Pancreas (tissue), 10 donors: ENCODE measurements at regions not wholly inside any gene's neighbourhood (a gene's known extent, or its start where the extent isn't known, plus 50 kb on each side); places are given as distances from the start of the nearest gene placed in this dataset.

Source experiments
- ATAC-seq, 4 donors: fragments of 200-7000 bp; cut with Tn5 transposase; one replicate each; pipeline versions ENCODE4 v1.8.0 to v1.9.1; 2020; ENCODE audit warnings: mild to moderate bottlenecking in 4 of 4, moderate library complexity in 4 of 4
- DNase-seq, 6 donors: peaks; one replicate each; pipeline ENCODE4 v3.0.0-alpha.2; 2020
- FAIRE-seq: peaks from 2 replicates; lab custom pipeline; 2012; peaks lifted over from hg19 to GRCh38; lab: Jason Lieb, UNC
- H3K27ac ChIP-seq, 4 donors: fragments of 200-600 bp; sonication (generic); 1 replicate in 3 of 4; 2 replicates in 1 of 4; pipeline versions ENCODE4 v1.5.0 to v1.8.0; 2020
- H3K27me3 ChIP-seq, 4 donors: fragments of 200-600 bp; one replicate each; pipeline ENCODE4 v1.8.0; 2021
- H3K36me3 ChIP-seq, 3 donors: fragments of 200-600 bp; sonication (generic) in 1 of 3; one replicate each; pipeline versions ENCODE4 v1.5.0 to v1.8.0; 2020 to 2021
- H3K4me1 ChIP-seq, 3 donors: fragments of 200-600 bp; one replicate each; pipeline ENCODE4 v1.8.0; 2021
- H3K4me3 ChIP-seq, 4 donors: fragments of 200-600 bp; sonication (generic) in 2 of 4; one replicate each; pipeline versions ENCODE4 v1.5.0 to v1.8.0; 2020 to 2021
- H3K9me3 ChIP-seq, 4 donors: fragments of 200-600 bp; one replicate each; pipeline ENCODE4 v1.8.0; 2021
- CTCF ChIP-seq, 4 donors: fragments of 200-600 bp; sonication (generic) in 3 of 4; IDR thresholded peaks; one replicate each; pipeline versions ENCODE4 v1.5.0 to v1.8.0; 2021; ENCODE audit warnings: antibody characterized with exemption in 4 of 4
- WGBS, 2 donors: extraction: QIAGEN DNeasy Blood & Tissue Kit; methylation state at CpG; one replicate each; pipeline ENCODE4 v1.1.7; 2013; 5-methylcytosine and 5-hydroxymethylcytosine counted together
- intact Hi-C, 3 donors: fragments of 100-400 bp; cut with DNase I; formaldehyde crosslinking; loops; one replicate each; pipeline versions ENCODE4 v1.11.1 to v1.14.2; 2022
- donor health status: healthy with polysubstance abuse.
- donor health status: DM: no; HTN: no; CAD: no; lungs with moderate emphysema.
- donor health status: DM: no; HTN: no; CAD: no.
- donor health status: control.
- donor health status: control.
- donor health status: Bipolar disorder and iron deficiency.
- donor health status: DM: yes; HTN: yes; CAD: no.
- donor health status: DM: no; HTN: no; CAD: no.
- donor health status: DM: no; HTN: no; CAD: no.
- donor health status: DM: yes; HTN: yes; CAD: no.

- FAIRE-seq (no peak), ATAC-seq (no peak), DNase-seq (no peak)
- no peaks in the 10 kb centered on the region for H3K27me3 ChIP-seq
- no peak for TF ChIP-seq CTCF (IDR thresholded peaks at IDR 0.05)
- no peaks in the 10 kb centered on the region for H3K36me3 ChIP-seq
- intact Hi-C loops = no loop called here
- H3K4me3 ChIP-seq = no peak overlapping the region
- no peaks in the 10 kb centered on the region for H3K4me1 ChIP-seq
- H3K27ac ChIP-seq = no peak overlapping the region
- WGBS, 2 donors = 33 to 39% methylated on average over 1 of the region's 1 CpG
- no peaks in the 10 kb centered on the region for H3K9me3 ChIP-seq
Observed at GRCh38 chr4:34009951-34010350, 2234.4 kb downstream of the ARAP2 start.

GRCh38 chr4:34010751-34011519 is 2233.4 kb downstream of the ARAP2 start:
- Histone ChIP-seq H3K27ac (no peak overlapping the region), H3K4me3 (no peak overlapping the region), H3K36me3 (no peaks in the 10 kb centered on the region), H3K4me1 (no peaks in the 10 kb centered on the region), H3K9me3 (no peaks in the 10 kb centered on the region), H3K27me3 (no peaks in the 10 kb centered on the region)
- intact Hi-C loops = no loop called here
- FAIRE-seq = no peak
- TF ChIP-seq CTCF (IDR thresholded peaks at IDR 0.05) = no peak
- DNase-seq = no peak
- ATAC-seq = no peak
- WGBS, 2 donors = 39 to 44% methylated on average over 6 of the region's 6 CpGs

GRCh38 chr4:34035225-34035624 is 2209.1 kb downstream of the ARAP2 start:
- DNase-seq (no peak), ATAC-seq (no peak), FAIRE-seq (no peak)
- no peak overlapping the region for H3K27ac ChIP-seq
- no peaks in the 10 kb centered on the region for H3K27me3 ChIP-seq
- no peak for TF ChIP-seq CTCF (IDR thresholded peaks at IDR 0.05)
- no peaks in the 10 kb centered on the region for H3K36me3 ChIP-seq
- intact Hi-C loops = no loop called here
- WGBS, 2 donors = 39 to 40% methylated on average over 1 of the region's 1 CpG
- no peaks in the 10 kb centered on the region for H3K4me1 ChIP-seq
- no peak overlapping the region for H3K4me3 ChIP-seq
- H3K9me3 ChIP-seq = no peaks in the 10 kb centered on the region

- H3K9me3 ChIP-seq = no peaks in the 10 kb centered on the region
- WGBS, 2 donors = 45 to 52% methylated on average over 1 of the region's 1 CpG
- H3K27ac ChIP-seq = no peak overlapping the region
- DNase-seq (no peak), FAIRE-seq (no peak), ATAC-seq (no peak)
- H3K4me1 ChIP-seq = no peaks in the 10 kb centered on the region
- intact Hi-C loops = no loop called here
- no peak overlapping the region for H3K4me3 ChIP-seq
- H3K27me3 ChIP-seq = no peaks in the 10 kb centered on the region
- H3K36me3 ChIP-seq = no peaks in the 10 kb centered on the region
- no peak for TF ChIP-seq CTCF (IDR thresholded peaks at IDR 0.05)
Observed at GRCh38 chr4:34037280-34037679, 2207.0 kb downstream of the ARAP2 start.

GRCh38 chr4:34039766-34040165 is 2204.5 kb downstream of the ARAP2 start:
- no peaks in the 10 kb centered on the region for H3K27me3 ChIP-seq
- no peaks in the 10 kb centered on the region for H3K9me3 ChIP-seq
- 78 to 89% methylated on average over 14 of the region's 14 CpGs for WGBS, 2 donors
- H3K36me3 ChIP-seq = no peaks in the 10 kb centered on the region
- H3K4me3 ChIP-seq = no peak overlapping the region
- H3K27ac ChIP-seq = no peak overlapping the region
- TF ChIP-seq CTCF (IDR thresholded peaks at IDR 0.05) = no peak
- FAIRE-seq = no peak
- no peak for ATAC-seq
- intact Hi-C loops = no loop called here
- no peaks in the 10 kb centered on the region for H3K4me1 ChIP-seq
- DNase-seq = no peak
